Naive thymus-derived CD4-positive, alpha-beta T cell (primary cell): ENCODE measurements at regions not wholly inside any gene's neighbourhood (a gene's known extent, or its start where the extent isn't known, plus 50 kb on each side); places are given as distances from the start of the nearest gene placed in this dataset.
"Not testable (repeated sequence)": the region's sequence is repeated elsewhere in the genome, so short reads cannot be mapped to it uniquely, and the experiment has no call there.

ENCODE experiments used
- ATAC-seq: fragments of 150-1000 bp; cut with Tn5 transposase; 2 replicates; pipeline ENCODE4 v1.10.0; 2021; ENCODE audit warnings: mild to moderate bottlenecking, moderate library complexity
- CTCF ChIA-PET: fragments of 350-600 bp; sonication (Branson Sonifier 250); formaldehyde crosslinking; loops from one replicate; lab custom pipeline; 2021; ENCODE audit warnings: antibody characterized with exemption; lab: Charles Lee
- POLR2A ChIA-PET: fragments of 350-600 bp; sonication (Branson Sonifier 250); formaldehyde crosslinking; loops from one replicate; lab custom pipeline; 2021; ENCODE audit warnings: antibody characterized with exemption, inconsistent platforms; lab: Charles Lee
- DNase-seq, 9 donors: peaks; one replicate each; pipeline versions ENCODE4 v3.0.0 to v3.0.0-alpha.2; 2020 to 2022; ENCODE audit warnings: mixed read lengths in 1 of 9
- H3K27ac ChIP-seq: one replicate; pipeline ENCODE4 v1.7.0; 2013; ENCODE audit warnings: mild to moderate bottlenecking, low read depth, low read length, moderate library complexity
- H3K27me3 ChIP-seq, 2 donors: one replicate each; pipeline ENCODE4 v1.7.0; 2013; ENCODE audit warnings: low read length in 2 of 2, mild to moderate bottlenecking in 2 of 2, moderate library complexity in 2 of 2; ENCODE audit not compliant: control insufficient read depth in 2 of 2, insufficient read depth in 2 of 2
- H3K36me3 ChIP-seq, 3 experiments: 1 replicate in 2 of 3; 2 replicates in 1 of 3; pipeline ENCODE4 v1.7.0; 2013; ENCODE audit warnings: low read length in 3 of 3, mild to moderate bottlenecking in 3 of 3, moderate library complexity in 1 of 3; ENCODE audit not compliant: insufficient read depth in 3 of 3, control insufficient read depth in 2 of 3
- H3K4me1 ChIP-seq, 2 donors: one replicate each; pipeline ENCODE4 v1.7.0; 2013; ENCODE audit warnings: low read length in 2 of 2, mild to moderate bottlenecking in 2 of 2, moderate library complexity in 1 of 2; ENCODE audit not compliant: control insufficient read depth in 2 of 2, insufficient read depth in 2 of 2
- H3K4me3 ChIP-seq: 2 replicates; pipeline ENCODE4 v1.7.0; 2013; ENCODE audit warnings: mild to moderate bottlenecking, low read length
- H3K9me3 ChIP-seq, 3 experiments: 1 replicate in 2 of 3; 2 replicates in 1 of 3; pipeline ENCODE4 v1.7.0; 2013; ENCODE audit warnings: low read length in 3 of 3; ENCODE audit not compliant: control insufficient read depth in 2 of 3
- H3K27ac Mint-ChIP-seq, 9 donors: one replicate each; pipeline ENCODE4 v1.8.0; 2020 to 2022; ENCODE audit warnings: mixed read lengths in 9 of 9, mild to moderate bottlenecking in 8 of 9, moderate library complexity in 5 of 9, inconsistent platforms in 2 of 9
- H3K27me3 Mint-ChIP-seq, 5 donors: one replicate each; pipeline ENCODE4 v1.8.0; 2021 to 2022; ENCODE audit warnings: mixed read lengths in 5 of 5, mild to moderate bottlenecking in 1 of 5
- H3K36me3 Mint-ChIP-seq, 5 donors: one replicate each; pipeline ENCODE4 v1.8.0; 2020 to 2022; ENCODE audit warnings: mixed read lengths in 5 of 5, mild to moderate bottlenecking in 3 of 5, inconsistent platforms in 1 of 5
- H3K4me1 Mint-ChIP-seq, 7 donors: one replicate each; pipeline ENCODE4 v1.8.0; 2020 to 2022; ENCODE audit warnings: mixed read lengths in 7 of 7, mild to moderate bottlenecking in 3 of 7, inconsistent platforms in 1 of 7
- H3K4me3 Mint-ChIP-seq, 10 donors: one replicate each; pipeline ENCODE4 v1.8.0; 2020 to 2022; ENCODE audit warnings: mild to moderate bottlenecking in 10 of 10, mixed read lengths in 10 of 10, moderate library complexity in 6 of 10, inconsistent platforms in 2 of 10
- H3K9me3 Mint-ChIP-seq, 11 donors: one replicate each; pipeline ENCODE4 v1.8.0; 2020 to 2022; ENCODE audit warnings: mixed read lengths in 11 of 11, mild to moderate bottlenecking in 4 of 11, inconsistent platforms in 1 of 11, moderate library complexity in 1 of 11
- intact Hi-C, 2 donors: fragments of 100-400 bp; cut with micrococcal nuclease; formaldehyde crosslinking; loops; one replicate each; pipeline ENCODE4 v1.15.1; 2023

DNA sequence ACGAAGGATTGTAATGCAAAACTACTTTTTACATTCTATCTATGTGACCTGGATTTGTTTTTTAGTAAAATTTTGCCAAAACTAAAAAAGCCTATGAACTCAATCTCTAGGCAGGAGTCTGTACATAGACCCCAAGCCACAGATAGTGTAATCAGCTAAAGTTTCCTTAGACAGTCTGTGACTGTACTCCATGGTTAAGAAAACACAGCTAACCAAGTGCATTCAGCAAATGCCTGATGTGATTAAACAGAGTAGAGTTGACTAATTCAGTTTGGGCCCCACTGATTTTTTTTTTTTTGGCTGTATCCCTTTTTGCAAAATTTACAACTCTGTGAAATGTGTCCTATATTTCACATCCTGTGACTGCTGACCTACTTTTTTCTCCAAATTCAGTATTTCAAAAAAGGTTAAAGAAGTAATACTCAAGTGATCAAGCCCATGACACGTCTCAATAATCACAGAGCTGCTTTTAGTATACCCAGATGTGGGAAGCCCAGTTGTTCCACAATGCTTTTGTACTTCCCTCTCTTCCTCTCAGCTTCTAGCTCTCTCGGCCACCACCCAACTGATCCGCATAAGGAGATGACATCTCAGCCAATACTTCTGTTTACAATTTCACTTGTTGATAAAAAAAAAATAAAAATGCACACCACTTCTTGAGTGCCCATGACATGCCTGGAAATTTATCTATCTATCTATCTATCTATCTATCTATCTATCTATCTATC lies 108.8 kb upstream of the TBX18 start:
- ATAC-seq (no peak), DNase-seq (no peak)
- H3K4me3 ChIP-seq: no peak overlapping the region
- ChIA-PET CTCF (no interaction called here), POLR2A (no interaction called here)
- no peak overlapping the region for H3K27ac ChIP-seq
- Mint-ChIP-seq H3K27me3 (no peaks in the 10 kb centered on the region), H3K9me3 (peaks cover 0 to 11% (median 4%) of the 10 kb centered on the region in 11 donors), H3K27ac (no peak overlapping the region), H3K36me3 (no peaks in the 10 kb centered on the region), H3K4me1 (no peaks in the 10 kb centered on the region), H3K4me3 (no peak overlapping the region)
- H3K27me3 ChIP-seq: no peaks in the 10 kb centered on the region
- H3K9me3 ChIP-seq: no peaks in the 10 kb centered on the region
- intact Hi-C loops: no loop called here
- no peaks in the 10 kb centered on the region for H3K36me3 ChIP-seq
- H3K4me1 ChIP-seq: no peaks in the 10 kb centered on the region

DNA sequence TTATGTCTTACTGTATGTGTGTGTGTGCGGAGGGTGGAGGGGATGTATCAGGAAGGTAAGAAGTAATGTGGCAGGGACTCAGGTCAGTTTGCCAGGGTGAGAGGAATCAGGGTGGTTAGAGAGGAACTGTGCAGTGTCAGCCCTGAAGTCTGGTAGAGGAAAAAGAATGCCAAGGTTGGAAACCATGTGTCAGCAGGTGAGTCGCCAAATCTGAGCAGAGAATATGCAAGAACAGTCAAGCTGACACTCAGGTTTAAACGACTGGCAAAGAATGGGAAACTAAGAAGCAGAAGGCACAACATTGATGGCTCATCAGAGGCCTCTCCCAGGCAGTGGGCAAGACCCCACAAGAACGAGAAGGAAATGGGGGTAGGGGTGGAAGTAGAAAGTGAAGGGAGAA lies 107.5 kb upstream of the TBX18 start:
- Mint-ChIP-seq H3K27me3 (no peaks in the 10 kb centered on the region), H3K4me3 (no peak overlapping the region), H3K4me1 (no peaks in the 10 kb centered on the region), H3K27ac (no peak overlapping the region), H3K9me3 (peaks cover 0 to 10% (median 3%) of the 10 kb centered on the region in 11 donors), H3K36me3 (no peaks in the 10 kb centered on the region)
- ChIA-PET CTCF (no interaction called here), POLR2A (no interaction called here)
- H3K36me3 ChIP-seq: no peaks in the 10 kb centered on the region
- no peak for DNase-seq
- H3K27ac ChIP-seq: no peak overlapping the region
- no peak overlapping the region for H3K4me3 ChIP-seq
- ATAC-seq: no peak
- no peaks in the 10 kb centered on the region for H3K9me3 ChIP-seq
- intact Hi-C loops: no loop called here
- no peaks in the 10 kb centered on the region for H3K4me1 ChIP-seq
- H3K27me3 ChIP-seq: no peaks in the 10 kb centered on the region

DNA sequence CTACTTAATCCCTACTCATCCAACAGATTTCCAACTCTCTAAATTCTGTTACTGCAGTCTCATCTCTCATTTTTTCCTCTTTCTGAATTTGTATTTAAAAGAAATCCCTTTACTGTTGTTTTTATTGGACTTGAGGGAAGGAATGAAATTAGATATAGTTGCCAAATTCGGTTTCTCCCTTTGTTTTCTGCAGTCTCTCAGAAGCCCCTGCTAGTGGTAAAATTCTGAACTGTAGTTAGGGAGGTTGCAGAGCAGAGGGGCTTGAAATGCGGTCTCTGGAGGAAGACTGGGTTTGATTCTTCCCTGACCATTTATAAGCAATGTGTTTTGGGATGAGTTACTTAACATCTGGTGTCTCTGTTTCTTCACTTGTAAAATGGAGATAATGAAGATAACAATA lies 106.3 kb upstream of the TBX18 start:
- H3K27me3 Mint-ChIP-seq: no peaks in the 10 kb centered on the region
- no peak overlapping the region for H3K27ac Mint-ChIP-seq
- no peaks in the 10 kb centered on the region for H3K36me3 Mint-ChIP-seq
- H3K36me3 ChIP-seq: no peaks in the 10 kb centered on the region
- H3K4me3 ChIP-seq: no peak overlapping the region
- H3K4me1 ChIP-seq: no peaks in the 10 kb centered on the region
- intact Hi-C loops: no loop called here
- H3K9me3 ChIP-seq: no peaks in the 10 kb centered on the region
- H3K4me1 Mint-ChIP-seq: no peaks in the 10 kb centered on the region
- peaks cover 0 to 10% (median 3%) of the 10 kb centered on the region in 11 donors for H3K9me3 Mint-ChIP-seq
- CTCF ChIA-PET: no interaction called here
- H3K27me3 ChIP-seq: no peaks in the 10 kb centered on the region
- no peak overlapping the region for H3K4me3 Mint-ChIP-seq
- ATAC-seq (no peak), DNase-seq (no peak)
- H3K27ac ChIP-seq: no peak overlapping the region
- POLR2A ChIA-PET: no interaction called here

DNA sequence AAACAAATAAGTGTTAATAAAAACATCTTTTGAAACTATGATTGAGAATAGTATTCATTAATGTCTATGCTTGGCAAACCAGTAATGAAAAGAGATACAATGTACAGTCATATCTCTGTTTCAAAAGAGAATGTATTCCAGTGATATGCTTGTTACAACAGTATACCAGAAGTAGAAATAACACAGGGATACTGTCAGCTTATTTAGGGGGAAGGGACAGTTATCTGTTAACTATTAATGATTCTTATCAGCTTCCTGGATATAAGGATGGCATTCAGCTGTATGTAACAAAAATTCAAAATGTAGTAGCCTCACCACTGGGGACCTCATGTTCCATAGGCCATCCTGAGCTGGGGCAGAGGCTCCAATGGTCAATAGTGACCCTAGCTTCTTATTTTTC lies 103.8 kb upstream of the TBX18 start:
- no peaks in the 10 kb centered on the region for H3K36me3 Mint-ChIP-seq
- H3K27me3 ChIP-seq: no peaks in the 10 kb centered on the region
- ChIA-PET CTCF (no interaction called here), POLR2A (no interaction called here)
- intact Hi-C loops: no loop called here
- no peak overlapping the region for H3K4me3 Mint-ChIP-seq
- H3K36me3 ChIP-seq: no peaks in the 10 kb centered on the region
- ATAC-seq (no peak), DNase-seq (no peak)
- H3K4me1 ChIP-seq: no peaks in the 10 kb centered on the region
- H3K9me3 Mint-ChIP-seq: peaks cover 0 to 7% (median 2%) of the 10 kb centered on the region in 11 donors
- no peaks in the 10 kb centered on the region for H3K4me1 Mint-ChIP-seq
- no peaks in the 10 kb centered on the region for H3K27me3 Mint-ChIP-seq
- no peak overlapping the region for H3K27ac ChIP-seq
- no peak overlapping the region for H3K27ac Mint-ChIP-seq
- H3K9me3 ChIP-seq: no peaks in the 10 kb centered on the region
- H3K4me3 ChIP-seq: no peak overlapping the region

DNA sequence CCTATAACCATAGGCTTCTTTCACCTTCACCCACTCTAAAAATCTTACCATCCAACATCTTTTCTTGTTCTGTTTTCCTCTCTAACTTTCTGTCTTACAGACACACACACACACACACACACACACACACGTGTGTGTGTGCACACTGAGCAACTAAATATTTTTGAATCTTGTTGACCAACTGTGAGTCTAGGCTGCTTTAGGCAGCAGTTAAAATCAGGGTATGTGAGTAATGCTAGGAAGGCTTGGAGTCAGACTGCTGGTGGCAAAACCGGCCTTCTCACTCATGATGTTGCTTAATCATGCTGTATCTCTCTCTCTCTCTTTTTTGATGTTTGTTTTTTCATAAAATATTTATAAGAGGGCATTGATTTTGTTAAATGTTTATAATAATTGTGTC lies 103.1 kb upstream of the TBX18 start:
- Mint-ChIP-seq H3K27me3 (no peaks in the 10 kb centered on the region), H3K4me3 (no peak overlapping the region), H3K36me3 (no peaks in the 10 kb centered on the region), H3K4me1 (no peaks in the 10 kb centered on the region), H3K9me3 (peaks cover 0 to 7% (median 2%) of the 10 kb centered on the region in 11 donors), H3K27ac (no peak overlapping the region)
- CTCF ChIA-PET: no interaction called here
- Histone ChIP-seq H3K4me1 (no peaks in the 10 kb centered on the region), H3K9me3 (no peaks in the 10 kb centered on the region), H3K27ac (no peak overlapping the region), H3K4me3 (no peak overlapping the region), H3K27me3 (no peaks in the 10 kb centered on the region), H3K36me3 (no peaks in the 10 kb centered on the region)
- POLR2A ChIA-PET: no interaction called here
- intact Hi-C loops: no loop called here
- no peak for DNase-seq
- no peak for ATAC-seq

DNA sequence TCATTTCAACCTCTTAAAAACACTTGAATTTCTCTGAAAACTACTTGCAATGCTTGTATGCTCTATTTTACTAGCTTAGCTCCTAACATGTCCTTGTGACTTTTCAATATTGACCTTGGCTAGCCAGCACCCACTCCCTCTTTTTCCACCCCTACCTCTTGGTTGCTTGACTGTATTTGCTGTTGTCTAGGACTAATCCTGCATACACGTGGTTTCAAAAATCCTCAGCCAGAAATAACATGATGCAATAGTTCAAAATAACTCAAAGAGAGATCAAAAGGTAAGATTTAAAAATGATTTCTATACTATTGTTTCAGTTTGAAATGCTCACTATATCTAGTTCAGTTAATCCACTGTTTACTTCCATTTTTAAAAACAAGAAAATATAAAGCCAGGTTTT lies 102.3 kb upstream of the TBX18 start:
- H3K27me3 ChIP-seq: no peaks in the 10 kb centered on the region
- Mint-ChIP-seq H3K4me1 (no peaks in the 10 kb centered on the region), H3K27ac (no peak overlapping the region), H3K27me3 (no peaks in the 10 kb centered on the region), H3K4me3 (no peak overlapping the region), H3K9me3 (peaks cover 0 to 5% (median 1%) of the 10 kb centered on the region in 11 donors), H3K36me3 (no peaks in the 10 kb centered on the region)
- H3K4me3 ChIP-seq: no peak overlapping the region
- ATAC-seq (no peak), DNase-seq (no peak)
- no peak overlapping the region for H3K27ac ChIP-seq
- ChIA-PET POLR2A (no interaction called here), CTCF (no interaction called here)
- no peaks in the 10 kb centered on the region for H3K36me3 ChIP-seq
- intact Hi-C loops: no loop called here
- H3K4me1 ChIP-seq: no peaks in the 10 kb centered on the region
- no peaks in the 10 kb centered on the region for H3K9me3 ChIP-seq

DNA sequence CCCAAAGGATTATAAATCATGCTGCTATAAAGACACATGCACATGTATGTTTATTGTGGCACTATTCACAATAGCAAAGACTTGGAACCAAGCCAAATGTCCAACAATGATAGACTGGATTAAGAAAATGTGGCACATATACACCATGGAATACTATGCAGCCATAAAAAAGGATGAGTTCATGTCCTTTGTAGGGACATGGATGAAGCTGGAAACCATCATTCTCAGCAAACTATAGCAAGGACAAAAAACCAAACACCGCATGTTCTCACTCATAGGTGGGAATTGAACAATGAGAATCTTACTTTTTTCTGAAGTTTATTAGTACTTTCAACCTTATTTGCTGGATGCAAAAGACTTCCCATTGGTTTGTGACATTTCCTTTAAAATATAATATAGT lies 101.0 kb upstream of the TBX18 start:
- H3K27ac Mint-ChIP-seq, intact Hi-C loops, H3K4me3 Mint-ChIP-seq, H3K27me3 ChIP-seq, H3K36me3 Mint-ChIP-seq, POLR2A ChIA-PET, H3K27ac ChIP-seq, H3K9me3 ChIP-seq, H3K4me1 Mint-ChIP-seq, H3K27me3 Mint-ChIP-seq, CTCF ChIA-PET, H3K36me3 ChIP-seq, H3K9me3 Mint-ChIP-seq, H3K4me1 ChIP-seq, H3K4me3 ChIP-seq, ATAC-seq, DNase-seq: not testable (repeated sequence)
